ENCODE measurements at regions not wholly inside any gene's neighbourhood (a gene's known extent, or its start where the extent isn't known, plus 50 kb on each side); places are given as distances from the start of the nearest gene placed in this dataset.

DNA sequence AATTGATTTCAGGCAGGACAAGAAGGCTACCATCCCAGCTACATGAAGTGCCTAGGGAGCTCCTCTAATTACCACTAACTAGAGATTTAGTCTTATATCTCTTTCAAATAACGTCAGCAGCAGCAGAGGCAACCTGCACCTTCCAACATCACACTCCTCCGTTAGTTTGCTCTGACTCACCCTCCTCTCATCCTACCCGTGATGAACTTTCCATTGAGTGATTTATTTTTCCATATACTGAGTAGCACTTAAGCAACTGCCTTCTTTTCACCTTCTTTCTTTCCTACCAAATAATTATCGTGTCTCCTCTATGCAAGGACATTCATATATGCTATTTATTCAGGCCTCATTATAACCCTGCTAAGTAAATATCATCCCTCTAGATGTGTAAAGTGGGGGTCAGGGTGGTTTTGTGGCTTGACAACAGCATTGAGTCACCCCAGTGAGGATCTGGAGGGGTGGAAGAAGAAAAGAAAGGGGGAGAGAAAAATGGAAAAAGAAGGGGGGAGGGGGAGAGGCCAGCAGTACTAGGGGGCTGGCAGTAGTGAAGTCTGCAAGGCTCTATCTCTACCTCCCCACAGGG is 64.6 kb upstream of the CAST start:
- CTCF ChIA-PET, result interaction anchor here (0.9 to 6.9 kb wide), 4 partner anchors 18 to 258 kb away, joined by 3 to 112 read pairs (median 12); no protein-coding TSS in a partner anchor

More for the DNA sequence above, 64.6 kb upstream of the CAST start:
- H3K9me3 ChIP-seq, result no peaks in the 10 kb centered on the region
- TF ChIP-seq TCF12 (IDR thresholded peaks at IDR 0.05) (no peak), CHD2 (IDR thresholded peaks at IDR 0.05; ENCODE audit: low read length, partially characterized antibody) (no peak), RXRA (IDR thresholded peaks at IDR 0.05; ENCODE audit: borderline replicate concordance, low read depth) (no peak), EP300 (IDR thresholded peaks at IDR 0.05; ENCODE audit: borderline replicate concordance in 1 of 2, low read depth in 1 of 2, low read length in 1 of 2) (no peak), FOXM1 (IDR thresholded peaks at IDR 0.05; ENCODE audit: low read depth) (no peak), ELF1 (IDR thresholded peaks at IDR 0.05) (no peak), TEAD4 (IDR thresholded peaks at IDR 0.05; ENCODE audit: borderline replicate concordance, insufficient read depth) (no peak), YY1 (IDR thresholded peaks at IDR 0.05; ENCODE audit: low read depth) (no peak), POLR2AphosphoS5 (IDR thresholded peaks at IDR 0.05; ENCODE audit: low read depth, low read length) (no peak), GABPA (IDR thresholded peaks at IDR 0.05; ENCODE audit: low read depth) (no peak), SIN3A (IDR thresholded peaks at IDR 0.05; ENCODE audit: borderline replicate concordance, low read depth, low read length) (no peak)
- TF ChIP-seq, protein P1, sequence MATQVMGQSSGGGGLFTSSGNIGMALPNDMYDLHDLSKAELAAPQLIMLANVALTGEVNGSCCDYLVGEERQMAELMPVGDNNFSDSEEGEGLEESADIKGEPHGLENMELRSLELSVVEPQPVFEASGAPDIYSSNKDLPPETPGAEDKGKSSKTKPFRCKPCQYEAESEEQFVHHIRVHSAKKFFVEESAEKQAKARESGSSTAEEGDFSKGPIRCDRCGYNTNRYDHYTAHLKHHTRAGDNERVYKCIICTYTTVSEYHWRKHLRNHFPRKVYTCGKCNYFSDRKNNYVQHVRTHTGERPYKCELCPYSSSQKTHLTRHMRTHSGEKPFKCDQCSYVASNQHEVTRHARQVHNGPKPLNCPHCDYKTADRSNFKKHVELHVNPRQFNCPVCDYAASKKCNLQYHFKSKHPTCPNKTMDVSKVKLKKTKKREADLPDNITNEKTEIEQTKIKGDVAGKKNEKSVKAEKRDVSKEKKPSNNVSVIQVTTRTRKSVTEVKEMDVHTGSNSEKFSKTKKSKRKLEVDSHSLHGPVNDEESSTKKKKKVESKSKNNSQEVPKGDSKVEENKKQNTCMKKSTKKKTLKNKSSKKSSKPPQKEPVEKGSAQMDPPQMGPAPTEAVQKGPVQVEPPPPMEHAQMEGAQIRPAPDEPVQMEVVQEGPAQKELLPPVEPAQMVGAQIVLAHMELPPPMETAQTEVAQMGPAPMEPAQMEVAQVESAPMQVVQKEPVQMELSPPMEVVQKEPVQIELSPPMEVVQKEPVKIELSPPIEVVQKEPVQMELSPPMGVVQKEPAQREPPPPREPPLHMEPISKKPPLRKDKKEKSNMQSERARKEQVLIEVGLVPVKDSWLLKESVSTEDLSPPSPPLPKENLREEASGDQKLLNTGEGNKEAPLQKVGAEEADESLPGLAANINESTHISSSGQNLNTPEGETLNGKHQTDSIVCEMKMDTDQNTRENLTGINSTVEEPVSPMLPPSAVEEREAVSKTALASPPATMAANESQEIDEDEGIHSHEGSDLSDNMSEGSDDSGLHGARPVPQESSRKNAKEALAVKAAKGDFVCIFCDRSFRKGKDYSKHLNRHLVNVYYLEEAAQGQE (IDR thresholded peaks at IDR 0.05; ENCODE audit: low read depth, low read length), result no peak
- TF ChIP-seq, protein P2, sequence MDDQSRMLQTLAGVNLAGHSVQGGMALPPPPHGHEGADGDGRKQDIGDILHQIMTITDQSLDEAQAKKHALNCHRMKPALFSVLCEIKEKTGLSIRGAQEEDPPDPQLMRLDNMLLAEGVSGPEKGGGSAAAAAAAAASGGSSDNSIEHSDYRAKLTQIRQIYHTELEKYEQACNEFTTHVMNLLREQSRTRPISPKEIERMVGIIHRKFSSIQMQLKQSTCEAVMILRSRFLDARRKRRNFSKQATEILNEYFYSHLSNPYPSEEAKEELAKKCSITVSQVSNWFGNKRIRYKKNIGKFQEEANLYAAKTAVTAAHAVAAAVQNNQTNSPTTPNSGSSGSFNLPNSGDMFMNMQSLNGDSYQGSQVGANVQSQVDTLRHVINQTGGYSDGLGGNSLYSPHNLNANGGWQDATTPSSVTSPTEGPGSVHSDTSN (IDR thresholded peaks at IDR 0.05), result no peak
- TF ChIP-seq, protein P3, sequence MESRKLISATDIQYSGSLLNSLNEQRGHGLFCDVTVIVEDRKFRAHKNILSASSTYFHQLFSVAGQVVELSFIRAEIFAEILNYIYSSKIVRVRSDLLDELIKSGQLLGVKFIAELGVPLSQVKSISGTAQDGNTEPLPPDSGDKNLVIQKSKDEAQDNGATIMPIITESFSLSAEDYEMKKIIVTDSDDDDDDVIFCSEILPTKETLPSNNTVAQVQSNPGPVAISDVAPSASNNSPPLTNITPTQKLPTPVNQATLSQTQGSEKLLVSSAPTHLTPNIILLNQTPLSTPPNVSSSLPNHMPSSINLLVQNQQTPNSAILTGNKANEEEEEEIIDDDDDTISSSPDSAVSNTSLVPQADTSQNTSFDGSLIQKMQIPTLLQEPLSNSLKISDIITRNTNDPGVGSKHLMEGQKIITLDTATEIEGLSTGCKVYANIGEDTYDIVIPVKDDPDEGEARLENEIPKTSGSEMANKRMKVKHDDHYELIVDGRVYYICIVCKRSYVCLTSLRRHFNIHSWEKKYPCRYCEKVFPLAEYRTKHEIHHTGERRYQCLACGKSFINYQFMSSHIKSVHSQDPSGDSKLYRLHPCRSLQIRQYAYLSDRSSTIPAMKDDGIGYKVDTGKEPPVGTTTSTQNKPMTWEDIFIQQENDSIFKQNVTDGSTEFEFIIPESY (IDR thresholded peaks at IDR 0.05; ENCODE audit: borderline replicate concordance, low read depth), result no peak
- H3K27me3 ChIP-seq (ENCODE audit: insufficient read depth), result no peaks in the 10 kb centered on the region
- H3K79me2 ChIP-seq (ENCODE audit: insufficient read depth), result no peaks in the 10 kb centered on the region
- H4K20me1 ChIP-seq (ENCODE audit: insufficient read depth), result no peaks in the 10 kb centered on the region
- no peak overlapping the region for H3K4me3 ChIP-seq (ENCODE audit: low read depth in 2 of 2, low read length in 1 of 2)
- DNase-seq, result no peak
- no peak overlapping the region for H2AFZ ChIP-seq (ENCODE audit: low read depth)
- H3K4me1 ChIP-seq (ENCODE audit: control insufficient read depth in 1 of 2, insufficient read depth in 2 of 2, low read depth in 1 of 2, low read length in 1 of 2), result peaks cover 0 to 4% of the 10 kb centered on the region in 2 experiments; a peak in 1 of 4 replicates
- 60% methylated on average over 4 of the region's 4 CpGs for WGBS (ENCODE audit: low lambda C conversion rate)
- H3K9ac ChIP-seq, result no peak overlapping the region
- no peak overlapping the region for H3K27ac ChIP-seq (ENCODE audit: low read depth in 2 of 2, low read length in 1 of 2)
- no peaks in the 10 kb centered on the region for H3K9me2 ChIP-seq
- H3K4me2 ChIP-seq, result no peak overlapping the region; the same call in 1 of the 2 replicates
- POLR2A ChIA-PET, result no interaction called here
- no peaks in the 10 kb centered on the region for H3F3A ChIP-seq (replicated peaks; ENCODE audit: insufficient read depth)
- no peaks in the 10 kb centered on the region for H3K36me3 ChIP-seq (replicated peaks in 1 of 2; ENCODE audit: control insufficient read depth in 1 of 2, insufficient read depth in 2 of 2, low read length in 1 of 2)
